ENCODE measurements at regions not wholly inside any gene's neighbourhood (a gene's known extent, or its start where the extent isn't known, plus 50 kb on each side); places are given as distances from the start of the nearest gene placed in this dataset.
"Not testable (repeated sequence)": the region's sequence is repeated elsewhere in the genome, so short reads cannot be mapped to it uniquely, and the experiment has no call there.

- TF ChIP-seq, protein P1, sequence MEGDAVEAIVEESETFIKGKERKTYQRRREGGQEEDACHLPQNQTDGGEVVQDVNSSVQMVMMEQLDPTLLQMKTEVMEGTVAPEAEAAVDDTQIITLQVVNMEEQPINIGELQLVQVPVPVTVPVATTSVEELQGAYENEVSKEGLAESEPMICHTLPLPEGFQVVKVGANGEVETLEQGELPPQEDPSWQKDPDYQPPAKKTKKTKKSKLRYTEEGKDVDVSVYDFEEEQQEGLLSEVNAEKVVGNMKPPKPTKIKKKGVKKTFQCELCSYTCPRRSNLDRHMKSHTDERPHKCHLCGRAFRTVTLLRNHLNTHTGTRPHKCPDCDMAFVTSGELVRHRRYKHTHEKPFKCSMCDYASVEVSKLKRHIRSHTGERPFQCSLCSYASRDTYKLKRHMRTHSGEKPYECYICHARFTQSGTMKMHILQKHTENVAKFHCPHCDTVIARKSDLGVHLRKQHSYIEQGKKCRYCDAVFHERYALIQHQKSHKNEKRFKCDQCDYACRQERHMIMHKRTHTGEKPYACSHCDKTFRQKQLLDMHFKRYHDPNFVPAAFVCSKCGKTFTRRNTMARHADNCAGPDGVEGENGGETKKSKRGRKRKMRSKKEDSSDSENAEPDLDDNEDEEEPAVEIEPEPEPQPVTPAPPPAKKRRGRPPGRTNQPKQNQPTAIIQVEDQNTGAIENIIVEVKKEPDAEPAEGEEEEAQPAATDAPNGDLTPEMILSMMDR (IDR thresholded peaks at IDR 0.05), result not testable (repeated sequence)
- TF ChIP-seq POLR2A (IDR thresholded peaks at IDR 0.05), result not testable (repeated sequence)
These were observed 778.1 kb downstream of the DIPK2A start for GRCh38 chr3:144749536-144750253.

All from lower leg skin (tissue), 3 donors.